ENCODE measurements at regions not wholly inside any gene's neighbourhood (a gene's known extent, or its start where the extent isn't known, plus 50 kb on each side); places are given as distances from the start of the nearest gene placed in this dataset.

DNA sequence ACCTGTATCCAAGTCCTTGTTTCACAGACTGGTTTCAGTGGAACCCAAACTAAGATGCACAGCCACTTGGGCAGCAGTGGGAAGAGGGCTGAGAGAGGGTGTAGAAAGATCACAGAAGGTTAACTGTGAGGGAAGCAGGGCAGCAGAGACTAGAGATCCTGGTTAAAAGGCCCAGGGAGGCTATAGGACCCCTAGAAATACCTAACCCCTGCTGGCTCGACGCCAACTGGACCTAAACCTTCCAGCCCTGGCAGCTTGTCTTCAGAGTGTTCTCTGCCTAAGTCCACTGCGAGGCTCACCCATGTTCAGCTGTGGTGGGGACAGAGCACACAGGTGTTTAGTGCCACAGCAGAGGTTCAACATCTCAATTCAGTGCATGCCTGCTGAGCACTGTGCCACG, 96.5 kb downstream of the ZNF621 start:
- TF ChIP-seq, protein P1, sequence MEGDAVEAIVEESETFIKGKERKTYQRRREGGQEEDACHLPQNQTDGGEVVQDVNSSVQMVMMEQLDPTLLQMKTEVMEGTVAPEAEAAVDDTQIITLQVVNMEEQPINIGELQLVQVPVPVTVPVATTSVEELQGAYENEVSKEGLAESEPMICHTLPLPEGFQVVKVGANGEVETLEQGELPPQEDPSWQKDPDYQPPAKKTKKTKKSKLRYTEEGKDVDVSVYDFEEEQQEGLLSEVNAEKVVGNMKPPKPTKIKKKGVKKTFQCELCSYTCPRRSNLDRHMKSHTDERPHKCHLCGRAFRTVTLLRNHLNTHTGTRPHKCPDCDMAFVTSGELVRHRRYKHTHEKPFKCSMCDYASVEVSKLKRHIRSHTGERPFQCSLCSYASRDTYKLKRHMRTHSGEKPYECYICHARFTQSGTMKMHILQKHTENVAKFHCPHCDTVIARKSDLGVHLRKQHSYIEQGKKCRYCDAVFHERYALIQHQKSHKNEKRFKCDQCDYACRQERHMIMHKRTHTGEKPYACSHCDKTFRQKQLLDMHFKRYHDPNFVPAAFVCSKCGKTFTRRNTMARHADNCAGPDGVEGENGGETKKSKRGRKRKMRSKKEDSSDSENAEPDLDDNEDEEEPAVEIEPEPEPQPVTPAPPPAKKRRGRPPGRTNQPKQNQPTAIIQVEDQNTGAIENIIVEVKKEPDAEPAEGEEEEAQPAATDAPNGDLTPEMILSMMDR (IDR thresholded peaks at IDR 0.05 in 4 of 5, conservative IDR thresholded peaks at IDR 0.05 in 1 of 5), result no peak
- TF ChIP-seq POLR2A (IDR thresholded peaks at IDR 0.05), result no peak
